ENCODE measurements at regions not wholly inside any gene's neighbourhood (a gene's known extent, or its start where the extent isn't known, plus 50 kb on each side); places are given as distances from the start of the nearest gene placed in this dataset.

GRCh38 chr6:37106051-37106363, 63.9 kb upstream of the PIM1 start:
- no peak for DNase-seq (ENCODE audit: low read depth in 2 of 2)
- H3K4me3 ChIP-seq (replicated peaks in 1 of 2; ENCODE audit: low read depth in 2 of 2, low read length in 2 of 2) = no peak overlapping the region
- TF ChIP-seq, protein P1, sequence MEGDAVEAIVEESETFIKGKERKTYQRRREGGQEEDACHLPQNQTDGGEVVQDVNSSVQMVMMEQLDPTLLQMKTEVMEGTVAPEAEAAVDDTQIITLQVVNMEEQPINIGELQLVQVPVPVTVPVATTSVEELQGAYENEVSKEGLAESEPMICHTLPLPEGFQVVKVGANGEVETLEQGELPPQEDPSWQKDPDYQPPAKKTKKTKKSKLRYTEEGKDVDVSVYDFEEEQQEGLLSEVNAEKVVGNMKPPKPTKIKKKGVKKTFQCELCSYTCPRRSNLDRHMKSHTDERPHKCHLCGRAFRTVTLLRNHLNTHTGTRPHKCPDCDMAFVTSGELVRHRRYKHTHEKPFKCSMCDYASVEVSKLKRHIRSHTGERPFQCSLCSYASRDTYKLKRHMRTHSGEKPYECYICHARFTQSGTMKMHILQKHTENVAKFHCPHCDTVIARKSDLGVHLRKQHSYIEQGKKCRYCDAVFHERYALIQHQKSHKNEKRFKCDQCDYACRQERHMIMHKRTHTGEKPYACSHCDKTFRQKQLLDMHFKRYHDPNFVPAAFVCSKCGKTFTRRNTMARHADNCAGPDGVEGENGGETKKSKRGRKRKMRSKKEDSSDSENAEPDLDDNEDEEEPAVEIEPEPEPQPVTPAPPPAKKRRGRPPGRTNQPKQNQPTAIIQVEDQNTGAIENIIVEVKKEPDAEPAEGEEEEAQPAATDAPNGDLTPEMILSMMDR (IDR thresholded peaks at IDR 0.05; ENCODE audit: low read depth, low read length) = no peak

- H3K4me3 ChIP-seq (replicated peaks in 1 of 2; ENCODE audit: low read depth in 2 of 2, low read length in 2 of 2) = no peak overlapping the region
- DNase-seq (ENCODE audit: low read depth in 2 of 2) = no peak
- TF ChIP-seq, protein P1 (IDR thresholded peaks at IDR 0.05; ENCODE audit: low read depth, low read length) = no peak
These were observed 63.4 kb upstream of the PIM1 start for GRCh38 chr6:37106554-37106953.

- no peak for DNase-seq (ENCODE audit: low read depth in 2 of 2)
- TF ChIP-seq, protein P1 (IDR thresholded peaks at IDR 0.05; ENCODE audit: low read depth, low read length) = no peak
- no peak overlapping the region for H3K4me3 ChIP-seq (replicated peaks in 1 of 2; ENCODE audit: low read depth in 2 of 2, low read length in 2 of 2)
These were observed 62.9 kb upstream of the PIM1 start for GRCh38 chr6:37106982-37107491.

- TF ChIP-seq, protein P1 (IDR thresholded peaks at IDR 0.05; ENCODE audit: low read depth, low read length) = no peak
- no peak for DNase-seq (ENCODE audit: low read depth in 2 of 2)
- no peak overlapping the region for H3K4me3 ChIP-seq (replicated peaks in 1 of 2; ENCODE audit: low read depth in 2 of 2, low read length in 2 of 2)
These were observed 60.0 kb upstream of the PIM1 start for GRCh38 chr6:37109714-37110499.

DNA sequence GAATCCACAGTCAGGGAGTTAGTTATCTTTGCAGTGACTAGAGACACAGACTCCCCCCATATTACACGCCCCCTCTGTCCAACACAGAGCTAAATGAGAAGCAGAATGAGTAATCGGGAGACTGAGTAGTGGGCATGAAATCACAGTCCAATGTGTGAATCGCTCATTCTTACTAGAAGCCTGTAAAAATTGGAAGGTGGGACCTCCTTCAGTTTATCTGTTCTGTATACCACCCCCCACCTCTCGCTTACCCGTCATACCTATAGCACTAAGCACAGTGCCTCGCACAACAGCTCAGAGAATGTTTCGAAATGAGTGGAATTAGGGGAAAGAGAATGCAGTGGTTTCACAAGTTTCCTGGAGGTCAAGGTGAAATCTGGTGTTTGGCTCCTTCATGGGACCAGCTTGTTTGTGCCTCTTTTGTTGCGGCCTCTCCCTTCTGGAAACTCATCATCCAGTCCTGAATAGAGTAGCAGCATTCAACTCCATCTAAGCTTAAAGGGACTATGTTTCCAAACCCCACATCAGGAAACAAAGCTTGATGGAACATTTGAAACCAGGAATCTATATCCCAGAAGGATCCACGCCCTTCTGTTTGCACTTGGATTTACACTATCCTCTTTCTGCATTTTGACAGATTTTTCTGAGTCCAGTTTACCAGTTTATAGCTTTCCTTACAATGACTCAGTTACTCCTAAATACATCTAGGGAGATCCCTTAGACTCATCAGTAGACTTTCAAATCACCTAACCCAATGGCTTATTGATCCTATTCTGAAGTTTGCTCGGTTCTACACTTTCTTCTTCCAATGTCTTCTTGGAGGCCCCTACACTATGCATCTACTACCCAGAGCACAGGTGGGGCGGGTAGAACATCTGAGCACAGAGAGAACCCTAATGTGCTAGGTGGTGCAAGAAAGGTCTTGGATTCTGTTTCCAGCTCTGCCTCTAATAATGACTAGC, 59.2 kb upstream of the PIM1 start:
- DNase-seq (ENCODE audit: low read depth in 2 of 2) = peak in 1 of 2 donors; percentile 61
- TF ChIP-seq, protein P1 (IDR thresholded peaks at IDR 0.05; ENCODE audit: low read depth, low read length) = no peak
- no peak overlapping the region for H3K4me3 ChIP-seq (replicated peaks in 1 of 2; ENCODE audit: low read depth in 2 of 2, low read length in 2 of 2)

- TF ChIP-seq, protein P1 (IDR thresholded peaks at IDR 0.05; ENCODE audit: low read depth, low read length) = no peak
- no peak for DNase-seq (ENCODE audit: low read depth in 2 of 2)
These were observed 56.0 kb upstream of the PIM1 start for GRCh38 chr6:37113976-37114375.

More at GRCh38 chr6:37113976-37114375, 56.0 kb upstream of the PIM1 start:
- H3K4me3 ChIP-seq (replicated peaks in 1 of 2; ENCODE audit: low read depth in 2 of 2, low read length in 2 of 2) = no peak overlapping the region
